ENCODE measurements at regions not wholly inside any gene's neighbourhood (a gene's known extent, or its start where the extent isn't known, plus 50 kb on each side); places are given as distances from the start of the nearest gene placed in this dataset.

GRCh38 chr17:70668276-70668937, 499.1 kb downstream of the KCNJ2 start:
- Mint-ChIP-seq H3K9me3 (ENCODE audit: unreplicated experiment) (no peaks in the 10 kb centered on the region), H3K27me3 (ENCODE audit: unreplicated experiment) (peaks cover 1% of the 10 kb centered on the region), H3K4me3 (ENCODE audit: unreplicated experiment) (no peak overlapping the region), H3K27ac (ENCODE audit: unreplicated experiment) (no peak overlapping the region), H3K4me1 (ENCODE audit: low read depth, unreplicated experiment) (peaks cover under 1% of the 10 kb centered on the region), H3K36me3 (ENCODE audit: unreplicated experiment) (no peaks in the 10 kb centered on the region)
- no peak for DNase-seq
- TF ChIP-seq CTCF (IDR thresholded peaks at IDR 0.05; ENCODE audit: partially characterized antibody, unreplicated experiment) = no peak

DNA sequence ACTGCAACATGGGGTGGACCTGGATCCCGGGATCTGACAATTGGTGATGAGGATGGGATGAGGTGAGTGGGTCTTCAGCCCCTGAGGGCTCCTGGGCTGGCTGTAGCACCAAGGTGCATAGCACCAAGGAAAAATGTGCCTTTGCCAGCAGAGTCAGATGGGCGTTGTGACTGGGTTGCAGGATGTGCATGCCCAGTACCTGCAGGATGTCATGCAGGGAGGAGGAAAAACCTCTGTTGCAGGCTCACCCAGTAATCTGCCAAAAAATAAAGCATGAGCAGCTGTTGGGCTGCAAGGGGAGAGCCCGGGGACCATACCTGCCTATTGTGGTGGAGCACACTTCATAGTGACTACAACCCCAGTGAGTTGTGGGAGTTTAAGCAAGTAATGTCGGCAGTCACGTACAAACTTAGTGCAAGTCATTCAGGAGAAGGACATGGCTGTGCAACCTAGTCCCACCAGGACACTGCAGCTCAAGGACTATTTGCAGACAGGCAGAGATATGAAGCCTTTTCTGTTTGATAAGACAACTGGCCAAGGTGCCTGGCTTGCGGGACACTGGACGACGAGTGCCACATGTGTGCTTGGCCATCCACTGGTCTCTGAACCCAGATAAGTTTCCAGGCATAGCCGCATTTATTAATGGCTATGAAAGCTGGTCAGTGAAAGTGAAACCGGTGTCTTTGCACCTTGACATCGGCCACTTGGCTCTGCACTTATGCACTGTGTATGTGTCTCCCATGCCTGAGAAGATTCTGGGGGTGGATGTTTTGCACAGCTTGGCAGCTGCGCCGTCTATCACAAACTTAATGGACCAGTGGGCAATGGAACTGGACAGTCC, 499.8 kb downstream of the KCNJ2 start:
- H3K27ac Mint-ChIP-seq (ENCODE audit: unreplicated experiment) = no peak overlapping the region
- peaks cover 4% of the 10 kb centered on the region for H3K4me1 Mint-ChIP-seq (ENCODE audit: low read depth, unreplicated experiment)
- no peak for DNase-seq
- no peaks in the 10 kb centered on the region for H3K36me3 Mint-ChIP-seq (ENCODE audit: unreplicated experiment)
- H3K4me3 Mint-ChIP-seq (ENCODE audit: unreplicated experiment) = no peak overlapping the region
- no peak for TF ChIP-seq CTCF (IDR thresholded peaks at IDR 0.05; ENCODE audit: partially characterized antibody, unreplicated experiment)
- peaks cover 1% of the 10 kb centered on the region for H3K27me3 Mint-ChIP-seq (ENCODE audit: unreplicated experiment)
- H3K9me3 Mint-ChIP-seq (ENCODE audit: unreplicated experiment) = no peaks in the 10 kb centered on the region

GRCh38 chr17:70674061-70674460, 504.7 kb downstream of the KCNJ2 start:
- Mint-ChIP-seq H3K4me1 (ENCODE audit: low read depth, unreplicated experiment) (peaks cover 4% of the 10 kb centered on the region), H3K36me3 (ENCODE audit: unreplicated experiment) (no peaks in the 10 kb centered on the region), H3K27ac (ENCODE audit: unreplicated experiment) (no peak overlapping the region), H3K4me3 (ENCODE audit: unreplicated experiment) (no peak overlapping the region), H3K27me3 (ENCODE audit: unreplicated experiment) (peaks cover 1% of the 10 kb centered on the region), H3K9me3 (ENCODE audit: unreplicated experiment) (no peaks in the 10 kb centered on the region)
- no peak for TF ChIP-seq CTCF (IDR thresholded peaks at IDR 0.05; ENCODE audit: partially characterized antibody, unreplicated experiment)
- no peak for DNase-seq

- H3K36me3 Mint-ChIP-seq (ENCODE audit: unreplicated experiment) = no peaks in the 10 kb centered on the region
These were observed 505.8 kb downstream of the KCNJ2 start for GRCh38 chr17:70675070-70675590.

More at GRCh38 chr17:70675070-70675590, 505.8 kb downstream of the KCNJ2 start:
- no peak for TF ChIP-seq CTCF (IDR thresholded peaks at IDR 0.05; ENCODE audit: partially characterized antibody, unreplicated experiment)
- no peak for DNase-seq
- H3K9me3 Mint-ChIP-seq (ENCODE audit: unreplicated experiment) = no peaks in the 10 kb centered on the region
- H3K27me3 Mint-ChIP-seq (ENCODE audit: unreplicated experiment) = peaks cover 1% of the 10 kb centered on the region
- H3K27ac Mint-ChIP-seq (ENCODE audit: unreplicated experiment) = no peak overlapping the region
- peaks cover 4% of the 10 kb centered on the region for H3K4me1 Mint-ChIP-seq (ENCODE audit: low read depth, unreplicated experiment)
- no peak overlapping the region for H3K4me3 Mint-ChIP-seq (ENCODE audit: unreplicated experiment)

Data from glutamatergic neuron (in vitro differentiated cells).